SH-SY5Y (cell line): ENCODE measurements at regions not wholly inside any gene's neighbourhood (a gene's known extent, or its start where the extent isn't known, plus 50 kb on each side); places are given as distances from the start of the nearest gene placed in this dataset.

Experiments used
- GATA2 ChIP-seq: IDR thresholded peaks from 2 replicates; pipeline ENCODE4 v1.6.1; 2011; ENCODE audit warnings: mild to moderate bottlenecking, low read depth, low read length
- GATA3 ChIP-seq: IDR thresholded peaks from 2 replicates; pipeline ENCODE4 v1.6.1; 2011; ENCODE audit warnings: low read depth, mild to moderate bottlenecking, low read length, moderate library complexity

DNA sequence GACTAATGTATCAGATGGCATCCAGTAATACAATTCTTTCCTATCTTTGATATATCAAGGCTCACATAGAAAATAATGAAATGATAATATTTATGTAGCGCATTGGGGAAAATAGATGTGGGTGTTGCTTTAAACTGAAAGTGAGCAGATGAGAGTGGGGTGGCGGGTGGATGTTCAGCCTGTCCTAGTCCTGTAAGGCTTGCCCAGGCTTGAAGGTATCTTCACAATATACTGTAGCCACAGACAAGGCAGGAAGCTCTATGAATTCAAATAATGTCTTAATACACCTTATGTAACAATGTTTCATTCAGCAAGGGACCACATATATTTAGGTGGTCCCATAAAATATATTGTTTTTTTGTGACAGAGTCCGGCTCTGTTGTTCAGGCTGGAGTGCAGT lies 334.9 kb upstream of the NAALADL2 start:
- TF ChIP-seq GATA2 (no peak), GATA3 (no peak)
